Hepatocyte (in vitro differentiated cells): ENCODE measurements at regions not wholly inside any gene's neighbourhood (a gene's known extent, or its start where the extent isn't known, plus 50 kb on each side); places are given as distances from the start of the nearest gene placed in this dataset.

ENCODE experiments used
- CTCF ChIP-seq: fragments of 200-600 bp; sonication (generic); IDR thresholded peaks from 2 replicates; pipeline ENCODE4 v1.5.1; 2016; ENCODE audit warnings: antibody characterized with exemption, mild to moderate bottlenecking; ENCODE audit not compliant: poor library complexity
- EZH2 ChIP-seq: fragments of 200-600 bp; sonication (generic); IDR thresholded peaks from 2 replicates; pipeline ENCODE4 v1.6.1; 2016; ENCODE audit warnings: antibody characterized with exemption, mild to moderate bottlenecking, borderline replicate concordance
- EZH2phosphoT487 ChIP-seq: fragments of 200-600 bp; sonication (generic); IDR thresholded peaks from one replicate; pipeline ENCODE4 v1.6.1; 2018; ENCODE audit warnings: antibody characterized with exemption, mild to moderate bottlenecking, low read depth, moderate library complexity; ENCODE audit not compliant: unreplicated experiment, severe bottlenecking

- TF ChIP-seq CTCF = no peak
- TF ChIP-seq EZH2 = no peak
- TF ChIP-seq EZH2phosphoT487 = no peak
Measured at GRCh38 chr1:82145656-82146055, 344.9 kb downstream of the ADGRL2 start.
